ENCODE measurements at regions not wholly inside any gene's neighbourhood (a gene's known extent, or its start where the extent isn't known, plus 50 kb on each side); places are given as distances from the start of the nearest gene placed in this dataset.

- intact Hi-C loops (cut with micrococcal nuclease; ENCODE audit: unreplicated experiment): no loop called here
- no peak for DNase-seq (ENCODE audit: low spot score)
- H3K27me3 ChIP-seq (replicated peaks; ENCODE audit: insufficient read depth, low read depth, low read length, poor library complexity): no peaks in the 10 kb centered on the region
- no peaks in the 10 kb centered on the region for H3K4me1 ChIP-seq (ENCODE audit: insufficient read depth, low read length, poor library complexity, severe bottlenecking)
- no peak overlapping the region for H3K27ac ChIP-seq (ENCODE audit: low read depth, low read length, poor library complexity, severe bottlenecking)
- ChIA-PET CTCF (interaction anchor here (0.7 kb wide), 1 partner anchor 43 kb away, joined by 9 read pairs; no protein-coding TSS in a partner anchor), POLR2A (ENCODE audit: low non-redundant PET) (no interaction called here)
- TF ChIP-seq EZH2 (IDR thresholded peaks at IDR 0.05; ENCODE audit: borderline replicate concordance, low read depth, low read length, poor library complexity, severe bottlenecking) (no peak), CTCF (conservative IDR thresholded peaks at IDR 0.05; ENCODE audit: low read depth, low read length) (no peak)
- no peaks in the 10 kb centered on the region for H3K9me3 ChIP-seq (ENCODE audit: low read depth, low read length, poor library complexity, severe bottlenecking)
- no peaks in the 10 kb centered on the region for H3K36me3 ChIP-seq (ENCODE audit: insufficient read depth, low read length, poor library complexity, severe bottlenecking)
- H3K4me3 ChIP-seq (ENCODE audit: low read depth, low read length, poor library complexity, severe bottlenecking): no peak overlapping the region
- no TSS peak for BruUV-seq (replicated peaks)
Measured at GRCh38 chr1:14328685-14329084, 269.8 kb upstream of the KAZN start.

GRCh38 chr1:14332158-14332557, 266.3 kb upstream of the KAZN start:
- intact Hi-C loops (cut with micrococcal nuclease; ENCODE audit: unreplicated experiment): no loop called here
- ChIA-PET POLR2A (ENCODE audit: low non-redundant PET) (no interaction called here), CTCF (no interaction called here)
- no peak for DNase-seq (ENCODE audit: low spot score)
- H3K36me3 ChIP-seq (ENCODE audit: insufficient read depth, low read length, poor library complexity, severe bottlenecking): no peaks in the 10 kb centered on the region
- H3K4me3 ChIP-seq (ENCODE audit: low read depth, low read length, poor library complexity, severe bottlenecking): no peak overlapping the region
- H3K4me1 ChIP-seq (ENCODE audit: insufficient read depth, low read length, poor library complexity, severe bottlenecking): no peaks in the 10 kb centered on the region
- no TSS peak for BruUV-seq (replicated peaks)
- H3K27ac ChIP-seq (ENCODE audit: low read depth, low read length, poor library complexity, severe bottlenecking): no peak overlapping the region
- H3K27me3 ChIP-seq (replicated peaks; ENCODE audit: insufficient read depth, low read depth, low read length, poor library complexity): no peaks in the 10 kb centered on the region
- no peaks in the 10 kb centered on the region for H3K9me3 ChIP-seq (ENCODE audit: low read depth, low read length, poor library complexity, severe bottlenecking)
- no peak for TF ChIP-seq CTCF (conservative IDR thresholded peaks at IDR 0.05; ENCODE audit: low read depth, low read length)
- no peak for TF ChIP-seq EZH2 (IDR thresholded peaks at IDR 0.05; ENCODE audit: borderline replicate concordance, low read depth, low read length, poor library complexity, severe bottlenecking)

- POLR2A ChIA-PET (ENCODE audit: low non-redundant PET): no interaction called here
Measured at GRCh38 chr1:14334336-14335176, 263.9 kb upstream of the KAZN start.

More at GRCh38 chr1:14334336-14335176, 263.9 kb upstream of the KAZN start:
- no peaks in the 10 kb centered on the region for H3K4me1 ChIP-seq (ENCODE audit: insufficient read depth, low read length, poor library complexity, severe bottlenecking)
- DNase-seq (ENCODE audit: low spot score): peak; percentile 5
- H3K9me3 ChIP-seq (ENCODE audit: low read depth, low read length, poor library complexity, severe bottlenecking): no peaks in the 10 kb centered on the region
- intact Hi-C loops (cut with micrococcal nuclease; ENCODE audit: unreplicated experiment): no loop called here
- no peaks in the 10 kb centered on the region for H3K27me3 ChIP-seq (replicated peaks; ENCODE audit: insufficient read depth, low read depth, low read length, poor library complexity)
- no TSS peak for BruUV-seq (replicated peaks)
- H3K36me3 ChIP-seq (ENCODE audit: insufficient read depth, low read length, poor library complexity, severe bottlenecking): no peaks in the 10 kb centered on the region
- H3K27ac ChIP-seq (ENCODE audit: low read depth, low read length, poor library complexity, severe bottlenecking): no peak overlapping the region
- CTCF ChIA-PET: no interaction called here
- TF ChIP-seq CTCF (conservative IDR thresholded peaks at IDR 0.05; ENCODE audit: low read depth, low read length): no peak
- no peak for TF ChIP-seq EZH2 (IDR thresholded peaks at IDR 0.05; ENCODE audit: borderline replicate concordance, low read depth, low read length, poor library complexity, severe bottlenecking)
- no peak overlapping the region for H3K4me3 ChIP-seq (ENCODE audit: low read depth, low read length, poor library complexity, severe bottlenecking)

All from A673 (cell line).